OCI-M2 (cell line): ENCODE measurements at regions not wholly inside any gene's neighbourhood (a gene's known extent, or its start where the extent isn't known, plus 50 kb on each side); places are given as distances from the start of the nearest gene placed in this dataset.
"Not testable (repeated sequence)": the region's sequence is repeated elsewhere in the genome, so short reads cannot be mapped to it uniquely, and the experiment has no call there.

Source experiments
- DNase-seq: peaks from one replicate; lab custom pipeline; 2025; ENCODE audit not compliant: unreplicated experiment; lab: John Stamatoyannopoulos, UW

DNA sequence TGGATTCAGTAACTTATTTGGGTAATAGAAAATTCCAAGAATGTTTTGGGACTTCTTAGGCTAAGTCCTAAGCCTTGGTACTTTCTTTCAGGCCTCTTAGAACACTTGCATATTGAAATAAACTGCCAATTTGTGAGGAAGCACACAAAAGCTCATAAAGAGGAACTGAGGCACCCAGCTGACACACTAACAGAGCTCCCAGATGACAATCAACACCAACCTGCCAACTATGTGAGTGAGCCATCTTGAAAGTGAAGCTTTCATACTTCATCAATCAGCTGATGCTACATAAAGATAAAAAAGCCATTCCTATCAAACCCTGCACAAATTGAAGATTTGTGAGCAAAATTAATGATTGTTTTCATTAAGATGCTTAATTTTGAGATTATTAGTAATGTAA is 832.5 kb upstream of the EPHA7 start:
- DNase-seq, result no peak

- no peak for DNase-seq
Observed at GRCh38 chr6:94245395-94245794, 826.0 kb upstream of the EPHA7 start.

DNA sequence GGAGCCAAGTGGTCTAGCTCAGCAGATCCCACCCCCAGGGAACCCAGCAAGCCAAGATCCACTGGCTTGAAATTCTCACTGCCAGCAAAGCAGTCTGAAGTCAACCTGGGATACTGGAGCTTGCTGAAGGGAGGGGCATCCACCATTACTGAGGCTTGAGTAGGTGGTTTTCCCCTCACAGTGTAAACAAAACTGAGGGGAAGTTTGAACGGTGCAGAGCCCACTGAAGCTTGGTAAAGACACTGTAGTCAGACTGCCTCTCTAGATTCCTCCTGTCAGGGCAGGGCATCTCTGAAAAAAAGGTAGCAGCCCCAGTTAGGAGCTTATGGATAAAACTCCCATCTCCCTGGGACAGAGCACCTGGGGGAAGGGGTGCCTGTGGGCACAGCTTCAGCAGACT is 819.5 kb upstream of the EPHA7 start:
- no peak for DNase-seq

DNA sequence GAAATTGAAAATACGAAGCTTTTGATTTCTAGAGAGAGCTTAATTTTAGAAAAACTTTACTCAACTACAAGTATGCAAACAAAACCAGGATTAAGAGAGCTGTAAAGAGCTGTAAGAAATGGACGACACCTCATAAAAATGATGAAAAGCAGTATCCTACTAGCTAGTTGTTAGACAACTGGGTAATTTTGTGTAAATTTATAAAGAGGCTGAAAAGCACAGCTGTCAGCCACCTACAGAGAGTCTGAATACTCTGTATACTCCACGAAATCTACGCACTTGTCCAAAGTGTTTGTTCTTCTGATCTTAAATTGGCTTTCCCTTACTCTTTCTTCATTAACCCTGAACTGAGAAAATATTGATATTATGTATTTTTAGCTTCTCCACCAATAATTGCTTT is 808.4 kb upstream of the EPHA7 start:
- no peak for DNase-seq

DNA sequence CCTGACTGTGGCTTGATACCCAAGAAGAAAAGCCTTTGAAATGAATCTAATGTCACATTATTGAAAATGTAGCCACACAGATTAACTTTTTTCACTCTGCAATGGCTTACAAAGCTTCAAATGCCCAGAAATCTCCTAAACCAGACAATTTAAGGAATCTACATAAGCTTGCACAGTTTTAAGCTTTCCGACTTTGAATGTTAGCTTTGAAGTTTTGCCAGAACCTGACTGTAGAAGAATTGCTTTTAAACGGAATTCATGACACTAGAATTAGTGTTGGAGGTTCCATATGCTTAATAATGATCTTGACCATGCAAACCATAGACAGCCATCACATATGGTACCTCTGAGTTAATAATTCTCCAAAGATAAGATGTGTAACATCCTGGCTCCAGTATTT is 798.5 kb upstream of the EPHA7 start:
- no peak for DNase-seq

DNA sequence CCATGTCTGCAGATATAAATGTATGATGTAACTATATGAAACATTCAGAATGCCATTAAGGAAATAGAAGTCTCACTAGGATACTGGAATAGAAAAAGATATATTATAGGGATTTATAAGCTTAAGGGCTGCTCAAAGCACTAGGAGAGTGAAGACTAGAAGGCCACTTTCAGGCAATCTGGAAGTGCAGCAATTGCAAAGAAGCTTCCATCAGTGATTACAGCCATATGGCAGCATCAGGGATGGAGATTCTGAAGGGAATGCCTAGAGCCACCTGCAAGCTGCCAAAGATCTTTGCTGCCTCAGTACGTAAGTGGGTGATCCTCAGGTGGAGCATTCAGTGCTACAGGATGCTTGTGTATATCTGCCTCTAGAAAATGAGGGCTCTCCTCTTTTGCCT is 796.2 kb upstream of the EPHA7 start:
- DNase-seq, result no peak

- no peak for DNase-seq
Observed at GRCh38 chr6:94213226-94213625, 793.9 kb upstream of the EPHA7 start.

- DNase-seq, result no peak
Observed at GRCh38 chr6:94196891-94197290, 777.5 kb upstream of the EPHA7 start.

- DNase-seq, result no peak
Observed at GRCh38 chr6:94190030-94190429, 770.7 kb upstream of the EPHA7 start.

DNA sequence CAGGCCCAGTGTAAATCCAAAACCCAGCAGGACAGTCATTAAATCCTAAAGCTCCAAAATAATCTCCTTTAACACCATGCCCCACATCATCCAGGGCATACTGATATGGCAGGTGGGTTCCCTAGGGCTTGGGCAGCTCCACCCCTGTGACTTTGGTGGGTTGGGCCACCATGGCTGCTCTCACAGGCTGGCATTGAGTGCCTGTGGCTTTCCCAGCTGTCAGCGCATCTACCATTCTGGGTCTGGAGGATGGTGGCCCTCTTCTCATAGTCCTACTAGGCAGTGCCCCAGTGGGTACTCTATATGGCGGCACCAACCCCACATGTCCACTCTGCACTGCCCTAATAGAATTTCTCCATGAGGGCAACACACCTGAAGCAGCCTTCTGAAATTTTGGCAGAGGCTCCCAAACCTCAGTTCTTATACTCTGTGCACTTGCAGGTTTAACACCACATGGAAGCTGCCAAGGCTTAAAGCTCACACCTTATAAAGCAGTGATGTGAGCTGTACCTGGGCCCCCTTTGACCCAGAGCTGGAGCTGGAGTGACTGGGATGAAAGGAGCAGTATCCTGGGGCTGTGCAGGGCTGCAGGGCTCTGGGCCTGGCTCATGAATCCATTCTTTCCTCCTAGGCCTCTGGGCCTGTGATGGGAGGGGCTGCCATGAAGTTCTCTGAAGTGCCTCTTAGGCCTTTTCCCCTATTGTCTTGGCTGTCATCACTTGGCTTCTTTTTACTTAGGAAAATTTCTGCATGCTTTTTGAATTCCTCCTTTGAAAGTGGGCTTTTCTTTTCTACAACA is 765.5 kb upstream of the EPHA7 start:
- DNase-seq, result no peak

GRCh38 chr6:94177429-94177828 is 758.1 kb upstream of the EPHA7 start:
- DNase-seq, result no peak

DNA sequence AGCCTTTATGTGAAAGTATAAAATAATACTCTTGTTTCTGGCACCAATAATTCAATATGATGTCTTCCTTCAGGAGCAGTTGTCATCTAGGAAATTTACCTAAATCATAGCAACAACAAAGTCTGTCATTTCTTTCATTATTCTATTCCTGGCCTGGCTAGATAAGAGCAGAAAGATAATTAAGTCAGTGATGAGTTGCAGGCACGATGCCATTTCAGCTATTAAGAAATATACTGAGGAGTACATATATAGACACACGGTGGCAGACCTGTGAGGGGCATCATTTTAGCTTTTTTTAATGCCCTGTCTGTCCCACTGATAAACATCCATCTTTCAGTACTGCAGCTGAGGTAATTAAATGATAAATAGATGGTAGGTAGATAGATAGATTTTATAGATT is 756.1 kb upstream of the EPHA7 start:
- DNase-seq, result no peak

- DNase-seq, result no peak
Observed at GRCh38 chr6:94163877-94164276, 744.5 kb upstream of the EPHA7 start.

DNA sequence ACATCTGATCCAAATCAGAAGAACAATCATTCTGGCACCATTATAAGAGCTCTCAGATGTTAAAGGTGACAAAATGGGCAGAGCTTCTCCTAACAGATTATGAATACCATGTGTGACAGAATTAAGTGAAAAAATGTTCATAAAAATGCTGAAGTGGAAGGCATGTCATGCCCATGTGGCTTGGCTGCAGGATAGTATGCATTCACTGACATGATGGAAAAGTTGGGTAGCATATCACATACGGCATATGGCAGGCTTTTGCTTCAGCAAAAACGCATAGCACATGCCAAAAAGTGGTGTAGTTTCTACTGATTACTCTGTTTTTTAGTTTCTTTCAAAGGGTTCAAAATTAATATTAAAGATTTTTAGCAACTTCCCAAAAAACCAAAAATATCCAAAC is 731.5 kb upstream of the EPHA7 start:
- no peak for DNase-seq

- no peak for DNase-seq
Observed at GRCh38 chr6:94144807-94145206, 725.4 kb upstream of the EPHA7 start.

- DNase-seq, result not testable (repeated sequence)
Observed at GRCh38 chr6:94137178-94137577, 717.8 kb upstream of the EPHA7 start.

DNA sequence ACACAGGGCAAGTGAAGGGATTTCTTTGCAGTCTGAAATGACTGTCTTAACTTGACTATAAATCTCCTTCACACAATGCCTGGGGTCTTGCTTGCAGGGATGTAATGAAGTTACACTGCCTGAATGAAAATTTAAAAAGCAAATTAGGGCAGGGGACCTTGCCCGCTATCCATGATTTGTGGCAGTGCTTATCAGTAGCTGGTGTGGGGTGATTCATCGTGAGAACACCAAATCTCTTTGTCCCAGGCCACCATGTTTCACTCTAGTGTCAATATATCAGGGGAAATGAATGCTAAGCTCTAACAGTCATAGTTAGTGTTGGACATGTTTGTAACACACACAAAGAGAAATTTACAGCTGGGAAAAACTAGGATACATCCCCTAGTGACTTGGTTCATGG is 713.7 kb upstream of the EPHA7 start:
- no peak for DNase-seq

DNA sequence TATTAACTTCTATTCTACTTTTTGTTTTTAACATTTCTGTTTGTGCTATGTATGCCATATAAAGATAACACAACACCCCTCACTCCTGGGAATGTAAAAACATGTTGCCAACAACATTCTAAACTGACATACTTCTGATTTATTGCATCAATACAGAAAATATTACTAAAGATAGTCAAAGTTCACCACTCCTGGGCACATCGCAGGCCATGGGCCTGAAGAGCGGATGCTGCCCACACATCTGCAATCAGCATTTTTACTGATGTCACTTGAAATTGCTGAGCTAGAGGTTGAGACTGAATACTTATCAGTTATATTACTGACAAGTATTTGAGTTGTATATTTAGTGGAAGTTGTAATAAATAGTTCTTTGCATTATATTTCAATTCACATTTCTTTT is 711.9 kb upstream of the EPHA7 start:
- no peak for DNase-seq

- DNase-seq, result no peak
Observed at GRCh38 chr6:94130478-94130877, 711.1 kb upstream of the EPHA7 start.

GRCh38 chr6:94129926-94130325 is 710.6 kb upstream of the EPHA7 start:
- no peak for DNase-seq

DNA sequence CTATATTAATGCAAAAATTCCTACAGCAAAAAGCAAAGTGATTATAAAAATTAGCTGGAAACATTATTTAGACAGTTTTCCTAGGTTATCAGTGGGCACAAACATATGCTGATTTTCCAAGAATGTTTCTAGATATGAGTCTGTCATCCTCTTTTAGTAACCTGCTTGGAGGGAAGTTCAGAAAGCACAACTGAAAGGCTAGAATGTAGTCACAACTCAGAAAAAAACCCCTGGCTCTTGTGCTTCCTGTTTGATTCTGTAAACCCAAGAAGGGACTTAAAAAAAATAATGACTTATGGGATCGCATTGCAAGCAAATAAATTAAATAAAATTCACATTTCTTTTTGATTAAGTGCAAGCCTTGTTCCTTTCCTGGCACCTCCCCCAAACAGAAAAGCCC is 708.4 kb upstream of the EPHA7 start:
- DNase-seq, result no peak

GRCh38 chr6:94124333-94124732 is 705.0 kb upstream of the EPHA7 start:
- no peak for DNase-seq

GRCh38 chr6:94121094-94121493 is 701.7 kb upstream of the EPHA7 start:
- no peak for DNase-seq
